ENCODE measurements at regions not wholly inside any gene's neighbourhood (a gene's known extent, or its start where the extent isn't known, plus 50 kb on each side); places are given as distances from the start of the nearest gene placed in this dataset.
"Not testable (repeated sequence)": the region's sequence is repeated elsewhere in the genome, so short reads cannot be mapped to it uniquely, and the experiment has no call there.

DNA sequence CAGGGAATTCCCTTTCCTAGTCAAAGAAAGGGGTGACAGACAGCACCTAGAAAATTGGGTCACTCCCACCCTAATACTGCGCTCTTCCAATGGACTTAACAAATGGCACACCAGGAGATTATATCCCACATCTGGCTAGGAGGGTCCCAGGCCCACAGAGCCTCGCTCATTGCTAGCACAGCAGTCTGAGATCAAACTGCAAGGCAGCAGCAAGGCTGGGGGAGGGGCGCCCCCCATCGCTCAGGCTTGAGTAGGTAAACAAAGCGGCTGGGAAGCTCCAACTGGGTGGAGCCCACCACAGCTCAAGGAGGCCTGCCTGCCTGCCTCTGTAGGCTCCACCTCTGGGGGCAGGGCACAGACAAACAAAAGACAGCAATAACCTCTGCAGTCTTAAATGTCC, 1043.9 kb upstream of the GRIA3 start:
- TF ChIP-seq, protein P1, sequence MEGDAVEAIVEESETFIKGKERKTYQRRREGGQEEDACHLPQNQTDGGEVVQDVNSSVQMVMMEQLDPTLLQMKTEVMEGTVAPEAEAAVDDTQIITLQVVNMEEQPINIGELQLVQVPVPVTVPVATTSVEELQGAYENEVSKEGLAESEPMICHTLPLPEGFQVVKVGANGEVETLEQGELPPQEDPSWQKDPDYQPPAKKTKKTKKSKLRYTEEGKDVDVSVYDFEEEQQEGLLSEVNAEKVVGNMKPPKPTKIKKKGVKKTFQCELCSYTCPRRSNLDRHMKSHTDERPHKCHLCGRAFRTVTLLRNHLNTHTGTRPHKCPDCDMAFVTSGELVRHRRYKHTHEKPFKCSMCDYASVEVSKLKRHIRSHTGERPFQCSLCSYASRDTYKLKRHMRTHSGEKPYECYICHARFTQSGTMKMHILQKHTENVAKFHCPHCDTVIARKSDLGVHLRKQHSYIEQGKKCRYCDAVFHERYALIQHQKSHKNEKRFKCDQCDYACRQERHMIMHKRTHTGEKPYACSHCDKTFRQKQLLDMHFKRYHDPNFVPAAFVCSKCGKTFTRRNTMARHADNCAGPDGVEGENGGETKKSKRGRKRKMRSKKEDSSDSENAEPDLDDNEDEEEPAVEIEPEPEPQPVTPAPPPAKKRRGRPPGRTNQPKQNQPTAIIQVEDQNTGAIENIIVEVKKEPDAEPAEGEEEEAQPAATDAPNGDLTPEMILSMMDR (IDR thresholded peaks at IDR 0.05; ENCODE audit: low read depth, low read length) = not testable (repeated sequence)
- TF ChIP-seq POLR2A (IDR thresholded peaks at IDR 0.05; ENCODE audit: extremely low read depth, insufficient read length) = not testable (repeated sequence)
- TF ChIP-seq, protein P2, sequence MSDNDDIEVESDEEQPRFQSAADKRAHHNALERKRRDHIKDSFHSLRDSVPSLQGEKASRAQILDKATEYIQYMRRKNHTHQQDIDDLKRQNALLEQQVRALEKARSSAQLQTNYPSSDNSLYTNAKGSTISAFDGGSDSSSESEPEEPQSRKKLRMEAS (IDR thresholded peaks at IDR 0.05; ENCODE audit: low read depth, low read length) = not testable (repeated sequence)

Measured in NB4 (cell line).